Medulla oblongata (tissue), 1 donor: ENCODE measurements at regions not wholly inside any gene's neighbourhood (a gene's known extent, or its start where the extent isn't known, plus 50 kb on each side); places are given as distances from the start of the nearest gene placed in this dataset.
A peak's percentile ranks its signal among the peaks of the same experiment; 100 is the strongest.

Experiments
- DNase-seq: peaks from one replicate; pipeline ENCODE4 v3.0.0-alpha.2; 2015; ENCODE audit errors: extremely low spot score

DNA sequence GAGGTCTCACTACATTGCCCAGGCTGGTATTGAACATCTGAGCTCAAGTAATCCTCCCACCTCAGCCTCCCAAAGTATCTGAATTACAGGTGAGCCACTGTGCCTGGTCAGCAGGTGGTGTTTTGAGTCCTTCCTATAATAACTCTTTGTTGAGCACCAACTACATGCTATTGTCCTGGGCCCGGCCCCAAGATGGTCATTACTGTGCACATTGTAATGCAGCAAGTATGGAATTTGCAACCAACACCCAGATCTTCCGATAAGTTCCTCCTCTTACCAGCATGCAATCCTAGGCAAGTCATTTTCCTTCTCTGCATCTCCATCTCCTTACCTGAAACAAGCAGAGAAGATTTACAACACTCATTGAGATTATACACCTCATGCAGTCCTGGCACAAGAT is 510.3 kb upstream of the KLF4 start:
- no peak for DNase-seq

- DNase-seq = no peak
Observed at GRCh38 chr9:107999011-107999410, 509.4 kb upstream of the KLF4 start.

DNA sequence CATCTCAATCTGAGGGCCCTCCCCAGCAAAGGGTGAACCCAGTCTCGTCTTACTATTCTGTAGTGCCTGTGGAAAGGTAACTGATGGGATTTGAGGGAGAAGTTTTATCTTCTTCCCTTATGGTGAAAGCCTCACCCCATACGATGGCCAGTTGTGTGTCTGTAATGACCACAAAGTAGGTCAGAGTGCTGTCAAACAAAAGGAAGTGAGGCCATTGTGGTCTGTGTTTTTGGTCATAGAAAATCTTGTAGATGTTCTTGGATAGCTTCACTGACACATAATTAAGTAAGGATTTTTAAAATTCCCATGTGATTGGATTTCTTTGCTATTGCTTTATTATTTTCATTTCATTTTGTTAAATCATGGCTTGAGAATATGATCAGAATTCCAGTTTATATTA is 505.1 kb upstream of the KLF4 start:
- DNase-seq = no peak

DNA sequence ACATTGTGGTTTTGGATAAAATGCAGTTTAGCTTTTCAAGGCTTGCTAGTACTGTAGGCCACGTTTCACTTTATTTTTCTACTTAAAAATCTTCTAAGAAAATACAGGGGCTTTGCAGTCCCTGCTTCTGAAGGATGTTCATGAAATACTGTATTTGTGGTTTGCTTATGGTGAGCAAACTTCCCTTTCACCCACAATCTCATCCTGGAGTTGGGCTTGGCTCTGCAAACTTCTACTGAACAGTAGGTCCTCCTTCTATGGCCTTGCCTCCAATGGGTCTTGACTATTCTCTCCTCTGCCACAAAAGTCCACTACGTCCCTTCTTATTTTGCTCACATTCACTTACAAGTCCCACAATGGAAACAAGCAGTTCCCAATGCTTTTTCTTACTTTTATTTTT is 502.7 kb upstream of the KLF4 start:
- no peak for DNase-seq

DNA sequence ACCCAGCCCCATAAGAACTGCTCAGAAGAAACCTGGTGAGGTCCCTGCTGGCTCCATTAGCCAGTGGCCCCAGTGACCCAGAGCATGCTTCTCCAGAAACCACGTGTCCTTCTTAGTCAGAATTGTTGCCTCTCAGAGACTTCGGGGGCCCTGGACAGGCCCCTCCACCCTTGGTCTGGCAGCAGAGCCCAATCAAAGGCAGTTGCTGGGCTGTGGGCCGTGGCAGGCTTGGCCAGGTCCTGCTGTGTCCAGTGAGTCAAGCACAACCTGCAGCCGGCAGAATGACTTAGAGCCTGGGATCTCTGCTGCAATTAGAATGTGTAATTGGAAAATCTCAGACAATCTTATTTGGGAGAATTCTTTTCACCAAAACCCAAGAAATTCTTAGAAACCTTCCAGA is 502.0 kb upstream of the KLF4 start:
- DNase-seq = no peak

GRCh38 chr9:107989544-107989943 is 500.0 kb upstream of the KLF4 start:
- no peak for DNase-seq

DNA sequence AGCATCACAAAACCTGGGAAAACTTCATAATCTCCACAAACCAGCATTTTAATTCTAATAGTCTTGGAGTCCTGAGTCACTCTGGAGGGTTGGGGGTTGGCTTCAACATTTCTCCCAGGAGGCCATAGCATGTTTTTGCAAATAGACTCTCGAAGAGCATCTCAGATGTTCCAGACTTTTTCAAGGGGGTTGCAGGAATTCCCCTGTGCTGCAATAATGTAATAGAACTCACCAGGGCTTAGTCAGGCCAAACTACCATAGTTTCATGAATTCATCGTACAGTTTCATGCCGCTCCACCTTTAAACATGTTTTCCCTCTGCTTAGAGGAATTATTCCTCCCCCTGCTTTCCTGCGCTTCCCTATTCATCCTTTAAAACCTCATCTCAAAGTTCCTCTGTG is 499.5 kb upstream of the KLF4 start:
- DNase-seq = no peak

GRCh38 chr9:107984956-107985355 is 495.4 kb upstream of the KLF4 start:
- no peak for DNase-seq

- no peak for DNase-seq
Observed at GRCh38 chr9:107983762-107984161, 494.2 kb upstream of the KLF4 start.

DNA sequence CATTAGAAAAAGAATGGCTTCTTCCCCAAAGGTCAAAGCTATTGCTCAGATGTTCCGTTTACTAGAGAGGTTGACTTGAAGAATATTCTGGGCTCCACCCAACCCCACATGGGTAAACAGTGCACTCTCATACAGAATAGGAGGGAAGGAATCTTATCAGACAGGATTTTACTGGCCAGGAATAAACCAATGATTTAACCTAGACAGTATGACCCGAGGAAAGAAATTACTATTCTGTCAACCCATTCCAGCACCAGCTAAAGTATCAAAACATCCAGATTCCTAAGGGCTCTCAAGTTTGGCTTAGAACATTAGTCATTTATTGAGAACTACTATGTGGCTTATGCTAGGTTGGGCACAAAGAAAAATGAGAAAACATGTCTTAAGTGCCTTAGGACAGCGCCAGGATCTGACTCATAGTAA is 493.6 kb upstream of the KLF4 start:
- DNase-seq = no peak

DNA sequence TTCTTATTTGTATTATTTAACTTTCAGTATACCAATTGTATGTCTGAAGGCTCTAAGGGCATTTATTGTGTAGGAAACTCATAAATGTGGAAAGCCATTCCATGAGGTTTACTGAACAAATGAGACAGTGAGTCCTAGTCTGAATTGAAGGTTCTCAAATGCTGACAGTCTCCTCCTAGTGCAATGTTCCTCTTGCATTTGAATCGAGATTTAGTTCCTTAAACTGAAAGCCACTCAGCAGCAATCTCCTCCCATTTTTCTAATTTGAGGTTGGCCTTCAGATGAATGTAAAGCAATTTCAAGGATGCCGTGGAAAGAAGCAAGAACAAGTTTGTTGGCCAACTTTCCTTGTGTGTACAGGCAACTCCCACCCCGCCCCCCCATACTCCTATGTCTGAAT is 493.2 kb upstream of the KLF4 start:
- DNase-seq = peak; percentile 13

- no peak for DNase-seq
Observed at GRCh38 chr9:107982001-107982400, 492.4 kb upstream of the KLF4 start.

GRCh38 chr9:107980984-107981383 is 491.4 kb upstream of the KLF4 start:
- no peak for DNase-seq

DNA sequence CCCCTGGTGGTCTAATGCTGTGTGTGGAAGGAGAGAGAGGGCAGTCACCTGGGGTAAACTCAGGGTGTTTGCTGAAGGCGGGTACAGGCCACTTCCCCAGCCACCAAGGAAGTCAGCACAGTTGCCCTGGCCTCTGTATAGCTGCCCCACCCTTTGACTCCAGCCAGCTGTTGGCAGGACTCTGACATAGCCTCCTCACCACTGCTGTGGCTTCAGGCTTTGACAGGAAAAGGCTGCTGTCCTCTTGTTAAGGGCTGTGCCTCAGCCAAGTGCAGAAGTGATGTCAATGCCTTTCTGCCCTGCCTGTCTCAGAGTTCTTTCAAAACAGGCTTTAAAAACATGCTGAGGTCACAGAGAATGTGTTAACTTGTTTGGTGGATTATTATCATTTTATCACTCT is 487.2 kb upstream of the KLF4 start:
- no peak for DNase-seq

GRCh38 chr9:107975426-107976010 is 485.9 kb upstream of the KLF4 start:
- no peak for DNase-seq

GRCh38 chr9:107973451-107973850 is 483.9 kb upstream of the KLF4 start:
- no peak for DNase-seq

DNA sequence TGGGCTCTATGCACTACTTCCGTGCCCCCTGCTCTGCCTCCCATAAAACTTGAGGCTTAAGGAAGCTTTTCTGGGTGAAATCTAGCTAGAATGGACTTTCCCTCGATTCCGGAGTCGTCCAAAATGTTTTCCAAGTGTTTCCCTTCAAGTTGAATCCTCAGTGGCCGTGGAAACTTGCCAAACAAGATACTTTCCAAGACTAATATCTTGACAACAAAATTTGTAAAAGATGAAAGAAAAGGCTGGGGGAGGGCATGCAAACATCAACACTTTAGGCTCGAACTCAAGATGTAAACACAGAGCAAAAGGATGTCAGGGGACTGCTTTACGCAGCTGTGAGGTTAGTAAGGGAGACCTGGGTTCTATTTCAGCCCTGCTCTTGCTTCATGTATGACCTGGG is 482.8 kb upstream of the KLF4 start:
- DNase-seq = no peak

DNA sequence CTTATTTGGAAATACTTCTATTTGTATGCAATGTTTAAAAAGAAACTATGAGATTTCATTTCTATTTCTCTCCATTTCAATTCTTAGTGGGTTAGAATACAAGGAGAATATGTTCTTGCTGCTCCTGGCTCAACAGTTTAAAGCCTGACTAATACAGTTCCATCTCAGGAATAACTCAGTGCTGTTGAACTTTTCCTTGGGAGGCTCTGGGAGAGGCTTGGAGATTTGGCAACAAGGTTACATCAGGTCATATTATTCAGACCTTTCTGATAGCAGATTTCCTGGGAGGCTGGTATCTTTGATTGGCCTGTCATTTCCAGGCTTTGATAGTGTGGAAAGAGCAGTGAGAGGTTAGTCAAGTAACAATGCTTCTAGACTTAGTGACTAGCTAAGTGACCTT is 481.7 kb upstream of the KLF4 start:
- no peak for DNase-seq

DNA sequence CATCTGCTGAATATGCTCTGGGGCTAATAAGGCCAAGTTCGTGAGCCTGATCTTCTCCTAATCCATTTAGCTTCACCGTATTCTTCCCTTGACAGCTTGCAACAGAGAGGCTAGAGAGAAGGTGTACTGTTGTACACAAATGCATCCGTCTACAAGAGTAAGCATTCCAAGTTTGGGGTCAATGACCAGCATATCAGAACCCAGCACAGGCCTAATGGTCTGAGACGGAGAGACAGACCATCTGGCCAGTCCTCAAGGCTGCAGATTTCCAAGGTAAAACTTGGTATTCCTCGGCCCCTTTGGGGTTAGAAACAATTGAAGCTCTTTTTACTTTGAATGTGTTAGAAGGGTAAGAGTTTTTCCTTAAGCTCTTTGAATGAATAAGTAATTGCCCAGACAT is 481.2 kb upstream of the KLF4 start:
- no peak for DNase-seq

GRCh38 chr9:107969727-107970126 is 480.2 kb upstream of the KLF4 start:
- no peak for DNase-seq

DNA sequence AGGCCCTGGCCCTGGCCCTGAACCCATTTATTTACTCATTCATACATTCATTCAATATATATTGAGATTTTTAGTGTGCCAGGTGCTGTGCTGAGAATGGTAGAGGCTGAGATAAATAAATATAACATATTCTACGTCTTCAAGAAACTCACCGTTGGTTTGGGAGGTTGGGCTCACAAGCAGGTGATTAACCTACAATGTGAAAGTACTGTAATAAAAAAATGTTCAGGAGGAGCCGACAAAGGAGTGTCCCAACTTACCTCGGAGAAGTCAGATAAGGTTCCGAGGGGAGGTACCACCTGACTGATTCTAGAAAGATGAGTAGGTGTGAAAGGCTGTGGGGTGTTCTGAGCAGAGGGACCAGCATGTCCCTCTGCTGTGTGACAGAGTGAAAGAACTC is 479.6 kb upstream of the KLF4 start:
- DNase-seq = no peak

GRCh38 chr9:107963246-107963645 is 473.7 kb upstream of the KLF4 start:
- no peak for DNase-seq

DNA sequence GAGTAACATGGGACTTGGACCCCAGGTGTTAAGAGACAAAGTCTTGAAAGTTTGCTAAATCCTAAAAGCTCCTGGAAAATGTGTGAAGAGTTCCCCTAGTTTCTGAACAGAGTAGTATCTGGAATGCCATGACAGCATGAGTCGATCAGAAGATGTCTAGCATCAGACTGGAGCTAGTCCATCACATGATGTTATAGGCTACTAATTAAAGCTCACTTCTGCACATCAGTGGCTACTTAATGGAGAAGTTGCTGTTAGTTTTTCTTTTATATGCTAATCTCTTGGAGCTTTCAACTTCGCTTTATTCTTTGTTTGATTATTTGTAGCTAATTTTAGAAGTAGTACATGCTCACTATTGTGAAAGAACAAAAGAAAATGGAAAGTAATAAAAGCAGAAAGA is 471.3 kb upstream of the KLF4 start:
- no peak for DNase-seq

GRCh38 chr9:107954312-107954711 is 464.7 kb upstream of the KLF4 start:
- no peak for DNase-seq
